DND-41 (cell line): ENCODE measurements at regions not wholly inside any gene's neighbourhood (a gene's known extent, or its start where the extent isn't known, plus 50 kb on each side); places are given as distances from the start of the nearest gene placed in this dataset.

Experiments
- ATAC-seq: fragments of 200-7000 bp; cut with Tn5 transposase; 3 replicates; pipeline ENCODE4 v1.9.1; 2021; ENCODE audit warnings: low read depth; ENCODE audit not compliant: insufficient read depth
- DNase-seq: peaks from one replicate; pipeline ENCODE4 v3.0.0-alpha.2; 2020
- H2AFZ ChIP-seq: 2 replicates; pipeline ENCODE4 v1.6.0; 2012; ENCODE audit warnings: low read depth, low read length
- H3K27ac ChIP-seq: 2 replicates; pipeline ENCODE4 v1.5.1; 2012; ENCODE audit warnings: low read length, inconsistent platforms
- H3K27me3 ChIP-seq: fragments of 200-600 bp; sonication (generic); 2 replicates; pipeline ENCODE4 v1.6.0; 2012; ENCODE audit warnings: low read length, mild to moderate bottlenecking, inconsistent platforms; ENCODE audit not compliant: insufficient read depth, poor library complexity
- H3K36me3 ChIP-seq: 2 replicates; pipeline ENCODE4 v1.5.1; 2012; ENCODE audit warnings: low read length, inconsistent platforms; ENCODE audit not compliant: insufficient read depth
- H3K4me1 ChIP-seq: 2 replicates; pipeline ENCODE4 v1.5.1; 2012; ENCODE audit warnings: mild to moderate bottlenecking, low read length; ENCODE audit not compliant: insufficient read depth
- H3K4me2 ChIP-seq: 2 replicates; pipeline ENCODE4 v1.6.0; 2012; ENCODE audit warnings: mild to moderate bottlenecking, moderate library complexity, low read length, inconsistent platforms; ENCODE audit not compliant: insufficient read depth
- H3K4me3 ChIP-seq, 2 experiments: fragments of 200-600 bp in 1 of 2; shearing (Covaris generic) in 1 of 2; 2 replicates each; pipeline ENCODE4 v1.5.1; 2012 to 2016; ENCODE audit warnings: inconsistent platforms in 2 of 2, low read length in 2 of 2, mild to moderate bottlenecking in 2 of 2, low read depth in 1 of 2, moderate library complexity in 1 of 2
- H3K79me2 ChIP-seq: 2 replicates; pipeline ENCODE4 v1.6.0; 2012; ENCODE audit warnings: low read length, inconsistent platforms; ENCODE audit not compliant: insufficient read depth
- H3K9ac ChIP-seq: 2 replicates; pipeline ENCODE4 v1.6.0; 2012; ENCODE audit warnings: low read depth, mild to moderate bottlenecking, inconsistent platforms, low read length, moderate library complexity
- H3K9me3 ChIP-seq: 2 replicates; pipeline ENCODE4 v1.5.1; 2012; ENCODE audit warnings: low read length, moderate library complexity, mild to moderate bottlenecking, inconsistent platforms; ENCODE audit not compliant: insufficient read depth, severe bottlenecking
- H4K20me1 ChIP-seq: 2 replicates; pipeline ENCODE4 v1.6.0; 2012; ENCODE audit warnings: low read length; ENCODE audit not compliant: insufficient read depth
- EZH2 ChIP-seq: IDR thresholded peaks from 3 replicates; pipeline ENCODE4 v1.6.1; 2012; ENCODE audit warnings: borderline replicate concordance, low read depth, mild to moderate bottlenecking, moderate library complexity, low read length, inconsistent platforms; ENCODE audit not compliant: severe bottlenecking
- TF ChIP-seq, protein P1 (sequence below): IDR thresholded peaks from 2 replicates; pipeline ENCODE4 v1.5.1; 2012; ENCODE audit warnings: borderline replicate concordance, low read length, moderate library complexity, mild to moderate bottlenecking; ENCODE audit not compliant: poor library complexity, severe bottlenecking; ENCODE audit errors: extremely low read depth

DNA sequence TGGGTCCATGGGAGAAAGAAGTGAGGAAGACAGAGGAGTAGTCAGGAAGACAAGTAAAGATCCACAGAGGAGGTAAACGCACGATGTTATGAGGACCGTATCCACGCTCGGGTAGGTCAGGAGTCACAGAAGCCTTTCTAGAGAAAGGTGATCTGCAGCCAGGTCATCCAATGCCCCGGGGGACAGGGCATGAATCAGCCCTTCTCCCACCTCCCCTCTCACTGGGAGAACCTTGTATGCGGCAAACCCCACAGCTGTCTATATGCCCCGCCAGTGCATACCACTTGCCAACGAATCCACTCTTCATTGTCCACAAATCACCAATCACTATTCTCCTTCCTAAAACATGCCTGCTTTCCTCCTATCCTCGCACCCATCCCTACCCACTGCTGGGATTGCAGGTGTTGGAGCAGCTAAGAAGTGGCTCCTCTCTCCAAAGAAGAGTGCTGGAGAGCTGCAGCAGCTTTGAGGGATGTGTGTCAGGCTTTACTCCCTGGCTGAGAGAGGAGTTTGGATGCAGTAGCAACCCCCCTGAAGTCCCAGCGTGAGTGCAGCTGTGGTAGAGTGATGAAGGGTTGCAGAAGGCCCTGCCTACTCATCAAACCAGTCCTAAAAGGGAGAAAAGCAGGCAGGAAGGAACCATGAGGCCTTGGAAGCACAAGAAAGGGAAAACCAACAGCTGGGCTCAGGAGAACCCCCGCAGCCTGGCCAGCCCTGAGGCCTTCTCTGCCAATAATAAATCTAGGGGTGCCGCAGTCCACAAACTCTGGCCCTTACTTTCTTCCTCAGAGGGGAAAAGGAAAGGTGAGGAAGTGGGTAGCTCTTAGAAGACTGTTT, 102.2 kb upstream of the GADD45A start:
- Histone ChIP-seq H3K27ac (no peak overlapping the region), H3K4me3 (no peak overlapping the region), H3K79me2 (no peaks in the 10 kb centered on the region), H3K9ac (no peak overlapping the region), H3K4me2 (no peak overlapping the region), H3K36me3 (no peaks in the 10 kb centered on the region), H4K20me1 (no peaks in the 10 kb centered on the region), H2AFZ (no peak overlapping the region), H3K9me3 (no peaks in the 10 kb centered on the region), H3K4me1 (no peaks in the 10 kb centered on the region), H3K27me3 (no peaks in the 10 kb centered on the region)
- TF ChIP-seq EZH2, result no peak
- TF ChIP-seq, protein P1, sequence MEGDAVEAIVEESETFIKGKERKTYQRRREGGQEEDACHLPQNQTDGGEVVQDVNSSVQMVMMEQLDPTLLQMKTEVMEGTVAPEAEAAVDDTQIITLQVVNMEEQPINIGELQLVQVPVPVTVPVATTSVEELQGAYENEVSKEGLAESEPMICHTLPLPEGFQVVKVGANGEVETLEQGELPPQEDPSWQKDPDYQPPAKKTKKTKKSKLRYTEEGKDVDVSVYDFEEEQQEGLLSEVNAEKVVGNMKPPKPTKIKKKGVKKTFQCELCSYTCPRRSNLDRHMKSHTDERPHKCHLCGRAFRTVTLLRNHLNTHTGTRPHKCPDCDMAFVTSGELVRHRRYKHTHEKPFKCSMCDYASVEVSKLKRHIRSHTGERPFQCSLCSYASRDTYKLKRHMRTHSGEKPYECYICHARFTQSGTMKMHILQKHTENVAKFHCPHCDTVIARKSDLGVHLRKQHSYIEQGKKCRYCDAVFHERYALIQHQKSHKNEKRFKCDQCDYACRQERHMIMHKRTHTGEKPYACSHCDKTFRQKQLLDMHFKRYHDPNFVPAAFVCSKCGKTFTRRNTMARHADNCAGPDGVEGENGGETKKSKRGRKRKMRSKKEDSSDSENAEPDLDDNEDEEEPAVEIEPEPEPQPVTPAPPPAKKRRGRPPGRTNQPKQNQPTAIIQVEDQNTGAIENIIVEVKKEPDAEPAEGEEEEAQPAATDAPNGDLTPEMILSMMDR, result no peak
- ATAC-seq, result no peak
- DNase-seq, result no peak

DNA sequence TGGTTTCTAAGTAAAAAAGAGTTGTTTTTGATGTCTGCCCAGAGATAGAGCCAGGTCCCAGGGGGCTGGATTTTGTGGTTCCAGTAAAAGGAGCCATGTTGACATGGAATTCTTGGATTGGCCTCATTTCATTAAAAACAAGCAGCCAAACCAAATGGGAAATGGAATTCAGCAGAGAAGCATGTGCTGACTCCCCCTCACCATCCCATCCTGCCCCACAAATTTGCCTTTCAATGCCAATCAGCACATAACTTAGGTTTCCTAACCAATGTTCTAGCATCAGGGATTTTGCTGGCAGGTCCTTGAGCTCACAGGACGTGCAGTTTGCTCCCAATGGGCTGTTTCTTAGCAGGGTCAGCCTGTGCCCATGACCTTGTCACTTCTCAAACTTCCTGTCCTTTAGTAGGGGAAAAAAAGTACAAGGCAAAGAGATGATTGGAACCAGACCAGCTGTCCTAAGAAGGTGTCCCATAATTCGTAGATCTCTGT, 101.5 kb upstream of the GADD45A start:
- Histone ChIP-seq H3K9ac (no peak overlapping the region), H3K27ac (no peak overlapping the region), H3K4me1 (no peaks in the 10 kb centered on the region), H2AFZ (no peak overlapping the region), H3K36me3 (no peaks in the 10 kb centered on the region), H3K27me3 (no peaks in the 10 kb centered on the region), H4K20me1 (no peaks in the 10 kb centered on the region), H3K79me2 (no peaks in the 10 kb centered on the region), H3K4me2 (no peak overlapping the region), H3K9me3 (no peaks in the 10 kb centered on the region), H3K4me3 (no peak overlapping the region)
- TF ChIP-seq, protein P1, result no peak
- TF ChIP-seq EZH2, result no peak
- ATAC-seq (no peak), DNase-seq (no peak)

DNA sequence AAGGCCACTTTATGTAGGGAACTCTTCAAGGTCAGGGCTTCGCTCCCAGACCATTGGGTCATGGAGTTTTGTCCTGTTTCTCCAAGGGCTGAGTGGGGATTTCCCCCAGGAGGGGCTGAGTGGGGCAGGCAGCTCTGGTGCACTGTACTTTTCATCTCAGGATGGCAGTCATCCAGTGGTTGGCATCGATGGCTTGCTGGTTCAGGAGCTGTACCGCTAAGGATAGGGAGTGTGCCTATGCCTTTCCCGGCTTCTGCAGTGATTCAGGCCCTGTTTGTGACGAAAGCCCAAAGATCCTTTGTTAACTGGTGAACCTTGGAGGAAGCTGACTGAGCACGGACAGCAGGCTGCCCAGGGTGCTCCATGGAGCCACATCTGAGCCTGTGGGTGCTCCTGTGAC, 100.1 kb upstream of the GADD45A start:
- no peak for ATAC-seq
- Histone ChIP-seq H3K4me1 (no peaks in the 10 kb centered on the region), H3K9ac (no peak overlapping the region), H3K4me2 (no peak overlapping the region), H3K4me3 (no peak overlapping the region), H2AFZ (no peak overlapping the region), H3K27me3 (no peaks in the 10 kb centered on the region), H4K20me1 (no peaks in the 10 kb centered on the region), H3K36me3 (no peaks in the 10 kb centered on the region), H3K27ac (no peak overlapping the region), H3K79me2 (no peaks in the 10 kb centered on the region), H3K9me3 (no peaks in the 10 kb centered on the region)
- TF ChIP-seq, protein P1, result no peak
- no peak for TF ChIP-seq EZH2
- no peak for DNase-seq
